Activated CD4-positive, alpha-beta memory T cell treated with anti-CD3 and anti-CD28 coated beads, Interleukin-2, amount 10 ng/mL, durations not matched to agents 7 days and 5 days (primary cell): ENCODE measurements at regions not wholly inside any gene's neighbourhood (a gene's known extent, or its start where the extent isn't known, plus 50 kb on each side); places are given as distances from the start of the nearest gene placed in this dataset.

Experiments
- CTCF ChIA-PET: fragments of 350-600 bp; sonication (Branson Sonifier 250); formaldehyde crosslinking; loops from one replicate; lab custom pipeline; 2021; ENCODE audit warnings: antibody characterized with exemption, inconsistent platforms; lab: Charles Lee
- POLR2A ChIA-PET: fragments of 350-600 bp; sonication (Branson Sonifier 250); formaldehyde crosslinking; loops from one replicate; lab custom pipeline; 2021; ENCODE audit warnings: antibody characterized with exemption; lab: Charles Lee
- DNase-seq: peaks from one replicate; pipeline ENCODE4 v3.0.0-alpha.2; 2020
- H3K27ac Mint-ChIP-seq: one replicate; pipeline ENCODE4 v1.8.0; 2021; ENCODE audit warnings: mild to moderate bottlenecking, mixed read lengths
- H3K27me3 Mint-ChIP-seq: one replicate; pipeline ENCODE4 v1.8.0; 2021; ENCODE audit warnings: mixed read lengths
- H3K36me3 Mint-ChIP-seq: one replicate; pipeline ENCODE4 v1.8.0; 2021; ENCODE audit warnings: low read depth, mixed read lengths
- H3K4me1 Mint-ChIP-seq: one replicate; pipeline ENCODE4 v1.8.0; 2021; ENCODE audit warnings: mixed read lengths
- H3K4me3 Mint-ChIP-seq: one replicate; pipeline ENCODE4 v1.8.0; 2021; ENCODE audit warnings: mild to moderate bottlenecking, mixed read lengths
- H3K9me3 Mint-ChIP-seq: one replicate; pipeline ENCODE4 v1.8.0; 2021; ENCODE audit warnings: mixed read lengths

DNA sequence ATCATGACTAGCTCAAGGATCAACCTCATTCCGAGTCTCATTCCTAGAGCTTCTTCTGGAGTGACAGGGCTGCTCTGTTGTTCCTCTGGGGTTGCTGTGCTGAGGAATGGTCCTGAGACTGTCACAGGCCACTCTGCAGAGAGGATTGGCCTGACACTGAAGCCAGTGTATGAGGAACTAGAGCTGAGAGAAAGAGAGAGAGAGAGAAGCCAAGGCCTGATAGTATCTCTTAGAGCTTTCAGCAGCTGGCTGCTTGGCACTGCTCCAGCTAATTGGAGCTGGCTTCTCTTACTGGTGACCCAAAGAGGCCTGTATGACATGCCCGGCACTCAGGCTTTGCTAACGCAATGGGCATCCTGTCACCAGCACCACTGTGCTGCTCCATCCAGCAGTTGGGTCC lies 73.4 kb upstream of the FLT1 start:
- ChIA-PET CTCF (no interaction called here), POLR2A (no interaction called here)
- H3K4me1 Mint-ChIP-seq, result no peaks in the 10 kb centered on the region
- H3K4me3 Mint-ChIP-seq, result no peak overlapping the region
- no peak overlapping the region for H3K27ac Mint-ChIP-seq
- no peaks in the 10 kb centered on the region for H3K27me3 Mint-ChIP-seq
- H3K36me3 Mint-ChIP-seq, result no peaks in the 10 kb centered on the region
- DNase-seq, result no peak
- no peaks in the 10 kb centered on the region for H3K9me3 Mint-ChIP-seq

DNA sequence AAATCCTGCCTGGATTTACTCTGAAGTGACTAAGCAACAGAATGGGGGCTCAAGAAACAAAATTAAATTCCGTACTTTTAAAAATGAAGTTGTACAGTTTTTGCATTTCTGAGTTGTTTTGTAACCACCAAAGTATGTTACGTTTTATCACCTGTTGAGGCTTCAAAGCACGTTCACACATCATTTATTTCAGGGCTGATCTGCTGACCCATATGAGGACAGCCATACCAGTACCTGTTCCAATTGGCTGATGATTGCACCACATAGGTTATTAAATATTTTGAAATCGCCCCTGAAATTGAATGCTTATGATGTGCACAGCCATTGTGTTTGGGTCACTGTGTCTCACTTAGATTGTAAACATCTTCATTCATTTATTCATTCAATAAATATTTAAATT lies 72.0 kb upstream of the FLT1 start:
- Mint-ChIP-seq H3K9me3 (no peaks in the 10 kb centered on the region), H3K27ac (no peak overlapping the region), H3K4me1 (no peaks in the 10 kb centered on the region), H3K4me3 (no peak overlapping the region), H3K27me3 (no peaks in the 10 kb centered on the region), H3K36me3 (no peaks in the 10 kb centered on the region)
- ChIA-PET CTCF (no interaction called here), POLR2A (no interaction called here)
- DNase-seq, result no peak

DNA sequence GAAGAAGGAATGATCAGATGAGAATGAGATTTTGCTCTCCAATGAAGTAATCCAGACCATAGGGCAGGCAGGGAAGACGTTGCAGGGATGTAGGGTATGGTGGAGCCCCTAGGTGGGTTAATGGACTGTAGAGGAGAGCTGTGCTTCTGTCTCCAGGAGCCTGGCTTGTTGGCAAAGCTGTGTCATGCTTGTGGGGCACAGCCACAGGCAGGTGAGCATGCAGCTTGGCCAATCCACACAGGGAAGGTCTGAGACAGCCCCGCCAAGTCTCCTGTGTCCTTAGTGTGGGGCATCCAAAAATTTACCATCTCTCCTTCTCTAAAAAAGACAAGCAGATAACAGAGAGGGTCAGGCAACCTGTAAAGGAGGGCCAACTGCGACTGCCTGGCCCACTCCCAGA lies 71.4 kb upstream of the FLT1 start:
- ChIA-PET CTCF (no interaction called here), POLR2A (no interaction called here)
- no peak for DNase-seq
- H3K27me3 Mint-ChIP-seq, result no peaks in the 10 kb centered on the region
- H3K27ac Mint-ChIP-seq, result no peak overlapping the region
- no peaks in the 10 kb centered on the region for H3K4me1 Mint-ChIP-seq
- H3K4me3 Mint-ChIP-seq, result no peak overlapping the region
- H3K36me3 Mint-ChIP-seq, result no peaks in the 10 kb centered on the region
- H3K9me3 Mint-ChIP-seq, result no peaks in the 10 kb centered on the region

DNA sequence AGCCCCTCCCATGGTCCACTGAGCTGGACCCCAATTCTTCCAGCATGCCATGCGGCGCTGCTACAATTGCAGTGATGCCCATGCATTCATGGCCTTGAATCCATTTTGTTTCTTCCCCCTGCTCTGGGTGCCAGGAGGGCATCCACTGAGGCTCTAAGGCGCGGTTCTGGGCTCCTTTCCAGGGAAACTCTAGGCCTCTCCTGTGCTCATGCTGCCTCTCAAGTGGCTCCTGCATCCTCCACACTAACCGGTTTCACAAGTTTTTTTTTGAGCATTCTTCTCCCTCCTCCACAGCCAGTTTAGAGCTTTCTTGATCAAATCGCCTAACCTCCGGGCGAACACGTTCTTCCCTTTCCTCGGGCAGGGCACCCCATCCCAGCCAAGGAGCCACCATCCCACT lies 69.1 kb upstream of the FLT1 start:
- DNase-seq, result no peak
- Mint-ChIP-seq H3K27ac (no peak overlapping the region), H3K36me3 (no peaks in the 10 kb centered on the region), H3K4me1 (no peaks in the 10 kb centered on the region), H3K9me3 (no peaks in the 10 kb centered on the region), H3K4me3 (no peak overlapping the region), H3K27me3 (no peaks in the 10 kb centered on the region)
- ChIA-PET POLR2A (no interaction called here), CTCF (no interaction called here)

DNA sequence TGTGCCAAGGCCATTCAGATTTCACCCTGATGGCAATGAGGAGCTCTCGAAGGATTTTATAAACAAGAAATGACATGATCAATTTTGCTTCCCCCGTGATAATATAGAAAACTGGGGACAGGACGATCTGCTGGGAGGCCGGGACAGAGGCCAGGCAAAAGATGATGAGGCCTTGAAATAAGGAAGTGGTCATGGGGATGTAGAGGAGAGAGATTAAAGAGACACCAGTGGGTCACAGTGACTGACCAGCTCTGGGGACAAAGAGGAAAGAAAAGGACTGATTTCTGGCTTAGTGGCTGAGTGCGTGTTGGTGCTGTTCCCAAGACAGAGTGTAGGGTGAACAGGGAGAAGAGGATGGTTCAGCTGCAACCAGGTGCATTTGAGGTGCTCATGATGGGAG lies 68.7 kb upstream of the FLT1 start:
- Mint-ChIP-seq H3K27me3 (no peaks in the 10 kb centered on the region), H3K36me3 (no peaks in the 10 kb centered on the region), H3K27ac (no peak overlapping the region), H3K4me3 (no peak overlapping the region), H3K4me1 (no peaks in the 10 kb centered on the region), H3K9me3 (no peaks in the 10 kb centered on the region)
- ChIA-PET POLR2A (no interaction called here), CTCF (no interaction called here)
- no peak for DNase-seq

DNA sequence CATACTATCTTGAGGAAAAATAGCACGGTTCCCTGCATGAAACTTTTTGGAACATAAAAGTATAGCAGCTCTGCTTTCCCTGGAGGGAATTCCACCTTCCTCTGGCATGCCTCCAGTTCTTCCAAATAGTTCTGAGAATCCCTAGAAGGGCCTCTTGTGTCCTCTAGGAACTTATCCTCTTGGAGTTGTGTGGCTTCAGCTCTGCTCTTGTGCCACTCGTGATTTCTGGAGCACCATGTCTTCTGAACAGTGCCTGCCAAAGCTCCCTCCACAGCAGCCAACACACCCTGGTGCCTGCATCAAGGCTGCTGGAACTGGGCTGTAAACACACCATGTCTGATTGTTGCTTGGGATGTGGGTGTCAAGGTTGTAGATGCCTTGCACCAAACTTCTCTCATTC lies 65.7 kb upstream of the FLT1 start:
- no peak overlapping the region for H3K27ac Mint-ChIP-seq
- H3K27me3 Mint-ChIP-seq, result no peaks in the 10 kb centered on the region
- no peaks in the 10 kb centered on the region for H3K4me1 Mint-ChIP-seq
- H3K9me3 Mint-ChIP-seq, result no peaks in the 10 kb centered on the region
- no peaks in the 10 kb centered on the region for H3K36me3 Mint-ChIP-seq
- H3K4me3 Mint-ChIP-seq, result no peak overlapping the region
- ChIA-PET POLR2A (no interaction called here), CTCF (no interaction called here)
- DNase-seq, result no peak

DNA sequence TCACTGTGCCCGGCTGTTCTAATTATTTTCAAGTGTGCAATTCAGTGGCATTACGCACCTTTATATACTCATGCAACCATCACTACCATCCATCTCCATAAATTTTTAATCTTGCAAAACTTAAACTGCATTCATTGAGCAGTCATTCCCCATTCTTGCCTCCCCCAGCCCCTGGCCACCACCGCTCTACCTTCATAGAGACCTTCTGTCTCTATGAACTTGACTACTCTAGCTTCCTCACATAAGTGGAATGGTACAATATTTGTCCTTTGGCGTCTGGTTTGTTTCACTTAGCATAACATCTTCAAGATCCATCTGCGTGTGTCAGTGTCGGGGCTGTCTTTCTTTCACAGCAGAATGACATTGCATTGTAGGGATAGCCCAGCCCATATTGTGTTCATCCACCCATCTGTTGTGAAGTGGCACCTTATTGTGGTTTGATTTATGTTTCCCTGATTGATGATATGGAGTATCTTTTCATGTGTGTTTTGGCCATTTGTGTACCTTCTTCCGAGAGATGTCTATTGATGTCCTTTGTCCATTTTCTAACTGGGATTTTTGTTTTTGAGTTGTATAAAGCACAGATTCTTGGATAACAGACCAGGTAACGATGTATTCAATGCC lies 64.8 kb upstream of the FLT1 start:
- Mint-ChIP-seq H3K27me3 (no peaks in the 10 kb centered on the region), H3K36me3 (no peaks in the 10 kb centered on the region)
- CTCF ChIA-PET, result no interaction called here

DNA sequence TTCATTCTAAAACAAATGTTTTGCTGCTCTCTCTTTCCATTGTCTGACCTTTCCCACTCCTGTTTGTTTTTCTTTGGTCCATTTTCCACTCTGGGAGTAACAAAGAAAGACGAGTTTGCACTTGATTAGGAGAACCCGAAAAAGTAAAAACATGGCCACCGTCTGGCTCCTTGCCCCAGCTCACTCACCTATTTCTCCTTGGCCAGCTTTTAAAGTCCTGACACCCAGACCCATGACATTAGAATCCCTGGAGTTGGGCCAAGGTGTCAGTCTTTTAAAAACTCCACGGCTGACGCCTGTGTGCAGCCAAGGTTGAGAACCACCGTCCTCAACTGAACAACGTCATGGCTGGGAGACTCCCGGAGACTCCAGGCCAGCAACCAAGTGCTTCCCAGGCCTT lies 63.6 kb upstream of the FLT1 start:
- Mint-ChIP-seq H3K36me3 (no peaks in the 10 kb centered on the region), H3K9me3 (no peaks in the 10 kb centered on the region), H3K4me3 (no peak overlapping the region), H3K27ac (no peak overlapping the region), H3K4me1 (no peaks in the 10 kb centered on the region), H3K27me3 (no peaks in the 10 kb centered on the region)
- ChIA-PET CTCF (no interaction called here), POLR2A (no interaction called here)
- no peak for DNase-seq

More for the DNA sequence above, 64.8 kb upstream of the FLT1 start:
- H3K4me3 Mint-ChIP-seq, result no peak overlapping the region
- POLR2A ChIA-PET, result no interaction called here
- DNase-seq, result no peak
- no peaks in the 10 kb centered on the region for H3K4me1 Mint-ChIP-seq
- H3K27ac Mint-ChIP-seq, result no peak overlapping the region
- H3K9me3 Mint-ChIP-seq, result no peaks in the 10 kb centered on the region

DNA sequence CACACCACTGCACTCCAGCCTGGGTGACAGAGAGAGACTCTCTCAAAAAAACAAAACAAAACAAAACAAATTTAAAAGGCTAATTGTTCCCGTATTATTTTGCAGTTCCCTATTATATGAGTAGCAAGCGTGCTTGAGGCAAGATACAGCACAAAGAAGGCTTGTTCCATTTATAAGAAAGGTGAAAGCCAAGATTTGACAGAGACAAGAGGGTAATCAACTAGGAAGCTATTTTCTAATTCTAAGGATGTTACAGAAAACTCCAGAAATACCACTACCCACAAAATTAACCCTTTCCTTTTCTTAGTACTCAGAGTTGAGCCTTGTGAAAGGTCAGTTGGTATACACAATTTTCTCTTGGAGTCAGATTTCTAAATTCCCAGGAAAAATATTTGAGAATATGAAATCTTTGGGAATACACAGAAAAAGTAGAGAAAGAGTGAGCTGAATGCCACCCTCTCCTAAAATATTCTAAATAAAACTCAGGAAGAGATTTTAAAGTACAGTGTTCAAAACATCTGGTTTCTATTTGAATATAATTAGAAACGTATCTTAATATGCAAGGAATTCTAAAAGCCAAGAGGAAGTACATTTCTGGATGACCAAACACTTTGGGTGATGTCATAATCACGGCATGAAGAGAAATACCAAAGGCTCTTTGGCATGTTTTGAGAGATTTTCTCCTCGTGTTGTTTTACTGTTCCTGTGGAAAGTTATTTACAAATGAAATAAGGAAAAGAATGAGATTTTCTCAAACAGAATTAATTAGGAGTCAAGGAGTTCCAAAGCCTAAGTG lies 63.0 kb upstream of the FLT1 start:
- Mint-ChIP-seq H3K27ac (no peak overlapping the region), H3K9me3 (no peaks in the 10 kb centered on the region), H3K27me3 (no peaks in the 10 kb centered on the region), H3K36me3 (no peaks in the 10 kb centered on the region), H3K4me3 (no peak overlapping the region), H3K4me1 (no peaks in the 10 kb centered on the region)
- POLR2A ChIA-PET, result no interaction called here
- no peak for DNase-seq
- CTCF ChIA-PET, result no interaction called here

DNA sequence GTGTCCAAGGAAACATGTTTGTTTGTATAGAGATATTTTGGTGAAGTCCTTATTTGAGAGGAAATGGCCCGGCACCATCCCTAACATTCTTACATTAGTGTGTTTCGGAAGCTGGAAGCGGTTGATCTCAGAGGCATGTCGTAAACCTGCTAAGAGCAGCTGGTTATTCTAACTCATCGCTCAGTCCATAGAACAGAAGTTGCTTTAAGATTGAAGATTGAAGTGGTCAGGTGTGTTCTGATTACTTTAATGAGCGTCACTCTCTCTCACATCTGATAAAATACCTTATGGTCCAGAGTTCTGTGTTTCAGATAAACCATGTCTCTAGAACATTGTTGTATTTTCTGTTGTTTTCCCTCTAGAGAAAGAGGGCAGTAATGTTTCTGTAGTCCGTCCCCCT lies 60.2 kb upstream of the FLT1 start:
- Mint-ChIP-seq H3K27me3 (peaks cover 3% of the 10 kb centered on the region), H3K27ac (no peak overlapping the region), H3K4me3 (no peak overlapping the region), H3K9me3 (no peaks in the 10 kb centered on the region), H3K4me1 (peaks cover 3% of the 10 kb centered on the region), H3K36me3 (no peaks in the 10 kb centered on the region)
- ChIA-PET POLR2A (no interaction called here), CTCF (no interaction called here)
- DNase-seq, result no peak

DNA sequence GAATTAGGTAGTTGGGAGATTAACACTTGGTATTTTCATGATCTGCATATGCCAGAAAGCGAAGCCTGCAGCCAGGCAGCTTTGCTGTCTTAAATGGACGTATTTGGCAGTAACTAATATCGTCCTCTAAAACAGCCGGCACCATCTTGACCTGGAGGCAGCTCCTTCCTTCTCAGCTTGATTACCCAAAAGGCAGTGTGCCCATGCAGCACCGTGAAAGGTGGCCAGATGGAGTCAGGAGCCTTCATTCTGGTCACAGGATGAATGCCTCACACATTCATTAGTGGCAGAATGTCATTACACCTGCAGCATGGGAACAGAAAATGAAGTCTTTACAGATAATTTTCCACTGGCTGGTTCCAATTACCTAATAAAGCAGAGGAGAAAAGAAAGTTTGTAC lies 59.0 kb upstream of the FLT1 start:
- peaks cover 5% of the 10 kb centered on the region for H3K27me3 Mint-ChIP-seq
- H3K36me3 Mint-ChIP-seq, result no peaks in the 10 kb centered on the region
- H3K4me1 Mint-ChIP-seq, result peaks cover 3% of the 10 kb centered on the region
- no peak overlapping the region for H3K4me3 Mint-ChIP-seq
- ChIA-PET POLR2A (no interaction called here), CTCF (no interaction called here)
- DNase-seq, result no peak
- H3K9me3 Mint-ChIP-seq, result no peaks in the 10 kb centered on the region
- no peak overlapping the region for H3K27ac Mint-ChIP-seq

DNA sequence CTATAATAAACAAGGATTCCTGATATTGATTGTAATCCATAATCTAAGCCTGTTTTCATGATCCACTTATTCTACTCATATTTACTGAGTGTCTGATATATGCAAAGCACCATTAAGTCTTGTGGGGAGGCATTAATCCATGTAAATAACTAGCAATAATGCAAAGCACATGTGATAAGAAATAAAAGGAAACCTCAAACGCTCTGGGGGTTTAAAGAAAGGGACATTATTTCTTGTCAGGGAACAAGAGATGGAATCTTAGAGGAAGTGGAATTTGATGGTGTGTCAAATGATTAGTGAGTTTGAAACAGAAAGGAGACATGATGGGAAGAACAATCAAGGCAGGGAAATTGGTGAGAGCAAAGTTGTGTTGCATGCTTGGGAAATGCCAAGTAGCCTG lies 57.4 kb upstream of the FLT1 start:
- Mint-ChIP-seq H3K27ac (no peak overlapping the region), H3K36me3 (no peaks in the 10 kb centered on the region), H3K4me3 (no peak overlapping the region), H3K27me3 (peaks cover 14% of the 10 kb centered on the region), H3K9me3 (no peaks in the 10 kb centered on the region), H3K4me1 (peaks cover 3% of the 10 kb centered on the region)
- ChIA-PET CTCF (no interaction called here), POLR2A (no interaction called here)
- no peak for DNase-seq

DNA sequence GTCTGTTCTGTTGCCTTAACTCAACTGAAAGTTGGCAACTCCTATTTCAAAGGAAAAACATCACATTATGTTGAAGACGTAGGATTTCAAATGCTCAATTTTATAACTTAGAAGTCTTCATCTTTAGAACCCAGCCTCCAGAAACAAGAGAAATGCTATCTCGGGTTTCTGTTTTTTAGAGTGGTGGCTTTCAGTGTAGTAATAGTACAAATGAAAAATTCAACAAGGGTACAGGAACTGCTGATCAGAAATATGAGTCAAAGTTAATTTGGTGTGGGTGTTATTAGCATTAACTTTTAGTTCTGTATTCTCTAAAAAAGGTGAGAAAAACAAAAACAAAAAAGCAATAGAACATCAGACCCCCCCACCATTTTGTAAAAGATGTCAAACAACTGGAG lies 56.6 kb upstream of the FLT1 start:
- Mint-ChIP-seq H3K27ac (no peak overlapping the region), H3K4me3 (no peak overlapping the region), H3K4me1 (peaks cover 3% of the 10 kb centered on the region), H3K36me3 (no peaks in the 10 kb centered on the region), H3K27me3 (peaks cover 14% of the 10 kb centered on the region), H3K9me3 (no peaks in the 10 kb centered on the region)
- CTCF ChIA-PET, result no interaction called here
- POLR2A ChIA-PET, result no interaction called here
- DNase-seq, result no peak
